GM23248 (cell line): ENCODE measurements at regions not wholly inside any gene's neighbourhood (a gene's known extent, or its start where the extent isn't known, plus 50 kb on each side); places are given as distances from the start of the nearest gene placed in this dataset.

ENCODE experiments used
- EZH2 ChIP-seq: fragments of 200-600 bp; sonication (generic); IDR thresholded peaks from 2 replicates; pipeline ENCODE4 v1.6.1; 2018; ENCODE audit warnings: antibody characterized with exemption, mild to moderate bottlenecking; ENCODE audit not compliant: insufficient read depth, poor library complexity, severe bottlenecking
- EZH2phosphoT487 ChIP-seq: fragments of 200-600 bp; sonication (generic); IDR thresholded peaks from 2 replicates; pipeline ENCODE4 v1.6.1; 2018; ENCODE audit warnings: antibody characterized with exemption, moderate library complexity, mild to moderate bottlenecking, low read depth; ENCODE audit not compliant: insufficient read depth

- TF ChIP-seq EZH2, result no peak
- TF ChIP-seq EZH2phosphoT487, result no peak
These were observed 101.5 kb upstream of the DRD5 start for GRCh38 chr4:9679704-9680478.
